ENCODE measurements at regions not wholly inside any gene's neighbourhood (a gene's known extent, or its start where the extent isn't known, plus 50 kb on each side); places are given as distances from the start of the nearest gene placed in this dataset.

- Histone ChIP-seq H3K4me1 (ENCODE audit: control insufficient read depth, low read length) (0 out of 2 replicates have a peak, but pooled peaks cover 3% of the 10 kb centered on the region), H3F3A (ENCODE audit: control insufficient read depth, insufficient read depth) (no peaks in the 10 kb centered on the region), H3K9me3 (ENCODE audit: control insufficient read depth, insufficient read depth, low read length) (no peaks in the 10 kb centered on the region), H3K79me2 (ENCODE audit: control insufficient read depth, low read length) (no peaks in the 10 kb centered on the region), H3K27ac (ENCODE audit: low read depth, low read length) (no peak overlapping the region), H3K36me3 (ENCODE audit: control insufficient read depth, low read length) (no peaks in the 10 kb centered on the region), H3K4me3 (ENCODE audit: low read length) (no peak overlapping the region), H3K27me3 (ENCODE audit: control insufficient read depth, low read length) (no peaks in the 10 kb centered on the region), H3K4me2 (ENCODE audit: low read length) (no peak overlapping the region), H4K20me1 (ENCODE audit: control insufficient read depth, insufficient read depth, low read depth, low read length) (no peaks in the 10 kb centered on the region), H3K9me2 (replicated peaks; ENCODE audit: control insufficient read depth, low read length) (no peaks in the 10 kb centered on the region)
- TF ChIP-seq CTCF (IDR thresholded peaks at IDR 0.05; ENCODE audit: low read depth, low read length, poor library complexity, severe bottlenecking) (no peak), EZH2phosphoT487 (IDR thresholded peaks at IDR 0.05; ENCODE audit: borderline replicate concordance, low read length) (no peak)
These were observed 51.4 kb upstream of the SOX2 start for GRCh38 chr3:181660337-181660736.

GRCh38 chr3:181637456-181637855, 74.3 kb upstream of the SOX2 start:
- Histone ChIP-seq H3K79me2 (ENCODE audit: control insufficient read depth, low read length) (no peaks in the 10 kb centered on the region), H3K4me2 (ENCODE audit: low read length) (no peak overlapping the region), H3F3A (ENCODE audit: control insufficient read depth, insufficient read depth) (no peaks in the 10 kb centered on the region), H3K4me3 (ENCODE audit: low read length) (no peak overlapping the region), H3K27ac (ENCODE audit: low read depth, low read length) (no peak overlapping the region), H3K4me1 (ENCODE audit: control insufficient read depth, low read length) (no peaks in the 10 kb centered on the region), H3K27me3 (ENCODE audit: control insufficient read depth, low read length) (no peaks in the 10 kb centered on the region), H3K9me3 (ENCODE audit: control insufficient read depth, insufficient read depth, low read length) (no peaks in the 10 kb centered on the region), H3K9me2 (replicated peaks; ENCODE audit: control insufficient read depth, low read length) (no peaks in the 10 kb centered on the region), H4K20me1 (ENCODE audit: control insufficient read depth, insufficient read depth, low read depth, low read length) (no peaks in the 10 kb centered on the region), H3K36me3 (ENCODE audit: control insufficient read depth, low read length) (no peaks in the 10 kb centered on the region)
- TF ChIP-seq CTCF (IDR thresholded peaks at IDR 0.05; ENCODE audit: low read depth, low read length, poor library complexity, severe bottlenecking) (no peak), EZH2phosphoT487 (IDR thresholded peaks at IDR 0.05; ENCODE audit: borderline replicate concordance, low read length) (no peak)

GRCh38 chr3:181637056-181637455, 74.7 kb upstream of the SOX2 start:
- Histone ChIP-seq H3K27ac (ENCODE audit: low read depth, low read length) (no peak overlapping the region), H3K9me3 (ENCODE audit: control insufficient read depth, insufficient read depth, low read length) (no peaks in the 10 kb centered on the region), H3F3A (ENCODE audit: control insufficient read depth, insufficient read depth) (no peaks in the 10 kb centered on the region), H3K4me1 (ENCODE audit: control insufficient read depth, low read length) (no peaks in the 10 kb centered on the region), H3K4me2 (ENCODE audit: low read length) (no peak overlapping the region), H3K4me3 (ENCODE audit: low read length) (no peak overlapping the region), H3K36me3 (ENCODE audit: control insufficient read depth, low read length) (no peaks in the 10 kb centered on the region), H4K20me1 (ENCODE audit: control insufficient read depth, insufficient read depth, low read depth, low read length) (no peaks in the 10 kb centered on the region), H3K27me3 (ENCODE audit: control insufficient read depth, low read length) (no peaks in the 10 kb centered on the region), H3K9me2 (replicated peaks; ENCODE audit: control insufficient read depth, low read length) (no peaks in the 10 kb centered on the region), H3K79me2 (ENCODE audit: control insufficient read depth, low read length) (no peaks in the 10 kb centered on the region)
- TF ChIP-seq EZH2phosphoT487 (IDR thresholded peaks at IDR 0.05; ENCODE audit: borderline replicate concordance, low read length) (no peak), CTCF (IDR thresholded peaks at IDR 0.05; ENCODE audit: low read depth, low read length, poor library complexity, severe bottlenecking) (no peak)

- H3K9me2 ChIP-seq (replicated peaks; ENCODE audit: control insufficient read depth, low read length), result no peaks in the 10 kb centered on the region
- no peak for TF ChIP-seq CTCF (IDR thresholded peaks at IDR 0.05; ENCODE audit: low read depth, low read length, poor library complexity, severe bottlenecking)
- no peak for TF ChIP-seq EZH2phosphoT487 (IDR thresholded peaks at IDR 0.05; ENCODE audit: borderline replicate concordance, low read length)
- H3K79me2 ChIP-seq (ENCODE audit: control insufficient read depth, low read length), result no peaks in the 10 kb centered on the region
- no peaks in the 10 kb centered on the region for H3K36me3 ChIP-seq (ENCODE audit: control insufficient read depth, low read length)
- no peaks in the 10 kb centered on the region for H3K9me3 ChIP-seq (ENCODE audit: control insufficient read depth, insufficient read depth, low read length)
- no peak overlapping the region for H3K27ac ChIP-seq (ENCODE audit: low read depth, low read length)
- no peaks in the 10 kb centered on the region for H3K27me3 ChIP-seq (ENCODE audit: control insufficient read depth, low read length)
- no peaks in the 10 kb centered on the region for H3K4me1 ChIP-seq (ENCODE audit: control insufficient read depth, low read length)
- H3K4me3 ChIP-seq (ENCODE audit: low read length), result no peak overlapping the region
- no peaks in the 10 kb centered on the region for H4K20me1 ChIP-seq (ENCODE audit: control insufficient read depth, insufficient read depth, low read depth, low read length)
- no peaks in the 10 kb centered on the region for H3F3A ChIP-seq (ENCODE audit: control insufficient read depth, insufficient read depth)
- no peak overlapping the region for H3K4me2 ChIP-seq (ENCODE audit: low read length)
These were observed 76.6 kb upstream of the SOX2 start for GRCh38 chr3:181635141-181635540.
